Activated T-cell treated with anti-CD3 and anti-CD28 coated beads for 4 hours (primary cell): ENCODE measurements at regions not wholly inside any gene's neighbourhood (a gene's known extent, or its start where the extent isn't known, plus 50 kb on each side); places are given as distances from the start of the nearest gene placed in this dataset.
"Not testable (repeated sequence)": the region's sequence is repeated elsewhere in the genome, so short reads cannot be mapped to it uniquely, and the experiment has no call there.

Experiments used
- DNase-seq: peaks from one replicate; pipeline ENCODE4 v3.0.0-alpha.2; 2020

GRCh38 chr2:48045613-48046012, 139.3 kb upstream of the FBXO11 start:
- DNase-seq, result no peak

GRCh38 chr2:48048476-48049171, 142.3 kb upstream of the FBXO11 start:
- DNase-seq, result no peak

- no peak for DNase-seq
These were observed 143.1 kb upstream of the FBXO11 start for GRCh38 chr2:48049371-48049770.

GRCh38 chr2:48050711-48051110, 144.4 kb upstream of the FBXO11 start:
- no peak for DNase-seq

- no peak for DNase-seq
These were observed 153.7 kb upstream of the FBXO11 start for GRCh38 chr2:48059975-48060374.

- DNase-seq, result not testable (repeated sequence)
These were observed 155.4 kb upstream of the FBXO11 start for GRCh38 chr2:48061656-48062055.

GRCh38 chr2:48065096-48065495, 158.8 kb upstream of the FBXO11 start:
- DNase-seq, result no peak

- no peak for DNase-seq
These were observed 159.7 kb upstream of the FBXO11 start for GRCh38 chr2:48066000-48066399.

- DNase-seq, result no peak
These were observed 163.5 kb upstream of the FBXO11 start for GRCh38 chr2:48069769-48070168.

GRCh38 chr2:48070415-48070814, 164.1 kb upstream of the FBXO11 start:
- no peak for DNase-seq

GRCh38 chr2:48072583-48072982, 166.3 kb upstream of the FBXO11 start:
- DNase-seq, result no peak

GRCh38 chr2:48075631-48076030, 169.3 kb upstream of the FBXO11 start:
- no peak for DNase-seq

- DNase-seq, result no peak
These were observed 174.4 kb upstream of the FBXO11 start for GRCh38 chr2:48080534-48081316.

GRCh38 chr2:48081317-48081628, 175.0 kb upstream of the FBXO11 start:
- no peak for DNase-seq

- DNase-seq, result no peak
These were observed 179.6 kb upstream of the FBXO11 start for GRCh38 chr2:48085888-48086287.

GRCh38 chr2:48088994-48089393, 182.7 kb upstream of the FBXO11 start:
- no peak for DNase-seq

- DNase-seq, result no peak
These were observed 183.3 kb upstream of the FBXO11 start for GRCh38 chr2:48089644-48090043.

- DNase-seq, result no peak
These were observed 186.8 kb upstream of the FBXO11 start for GRCh38 chr2:48092846-48093803.

GRCh38 chr2:48096765-48097164, 190.5 kb upstream of the FBXO11 start:
- DNase-seq, result not testable (repeated sequence)

- DNase-seq, result no peak
These were observed 192.2 kb upstream of the FBXO11 start for GRCh38 chr2:48098539-48098938.

GRCh38 chr2:48104418-48104817, 198.1 kb upstream of the FBXO11 start:
- DNase-seq, result no peak

- no peak for DNase-seq
These were observed 199.6 kb upstream of the FBXO11 start for GRCh38 chr2:48105848-48106247.

- DNase-seq, result no peak
These were observed 201.1 kb upstream of the FBXO11 start for GRCh38 chr2:48107326-48107925.
